GM18867 (cell line): ENCODE measurements at regions not wholly inside any gene's neighbourhood (a gene's known extent, or its start where the extent isn't known, plus 50 kb on each side); places are given as distances from the start of the nearest gene placed in this dataset.
"Not testable (repeated sequence)": the region's sequence is repeated elsewhere in the genome, so short reads cannot be mapped to it uniquely, and the experiment has no call there.

Source experiments
- ATAC-seq: cut with Tn5 transposase; IDR thresholded peaks from one replicate; pipeline ENCODE4 v1.9.1; 2021; ENCODE audit warnings: mild to moderate bottlenecking, moderate library complexity; ENCODE audit not compliant: unreplicated experiment

GRCh38 chr6:6412221-6412620, 91.8 kb upstream of the F13A1 start:
- no peak for ATAC-seq

GRCh38 chr6:6412700-6413099, 92.2 kb upstream of the F13A1 start:
- ATAC-seq = no peak

GRCh38 chr6:6414931-6415330, 94.5 kb upstream of the F13A1 start:
- no peak for ATAC-seq

GRCh38 chr6:6417475-6417874, 97.0 kb upstream of the F13A1 start:
- ATAC-seq = no peak

- no peak for ATAC-seq
Measured at GRCh38 chr6:6418421-6418820, 98.0 kb upstream of the F13A1 start.

- no peak for ATAC-seq
Measured at GRCh38 chr6:6420107-6420506, 99.6 kb upstream of the F13A1 start.

- ATAC-seq = no peak
Measured at GRCh38 chr6:6434151-6434550, 113.7 kb upstream of the F13A1 start.

- no peak for ATAC-seq
Measured at GRCh38 chr6:6434723-6435122, 114.3 kb upstream of the F13A1 start.

- ATAC-seq = no peak
Measured at GRCh38 chr6:6436366-6436765, 115.9 kb upstream of the F13A1 start.

GRCh38 chr6:6436946-6437345, 116.5 kb upstream of the F13A1 start:
- no peak for ATAC-seq

GRCh38 chr6:6438286-6438685, 117.8 kb upstream of the F13A1 start:
- no peak for ATAC-seq

- ATAC-seq = no peak
Measured at GRCh38 chr6:6439778-6440177, 119.3 kb upstream of the F13A1 start.

GRCh38 chr6:6452002-6452401, 131.5 kb upstream of the F13A1 start:
- ATAC-seq = no peak

GRCh38 chr6:6453186-6453585, 132.7 kb upstream of the F13A1 start:
- no peak for ATAC-seq

- no peak for ATAC-seq
Measured at GRCh38 chr6:6455272-6455671, 133.2 kb upstream of the LY86 start.

GRCh38 chr6:6458172-6458571, 130.3 kb upstream of the LY86 start:
- ATAC-seq = no peak

GRCh38 chr6:6459963-6460362, 128.6 kb upstream of the LY86 start:
- not testable (repeated sequence) for ATAC-seq

GRCh38 chr6:6460416-6460815, 128.1 kb upstream of the LY86 start:
- ATAC-seq = no peak

GRCh38 chr6:6461138-6461537, 127.4 kb upstream of the LY86 start:
- no peak for ATAC-seq

- ATAC-seq = peak; percentile 43
Measured at GRCh38 chr6:6466967-6467761, 121.4 kb upstream of the LY86 start.

GRCh38 chr6:6469074-6469473, 119.4 kb upstream of the LY86 start:
- no peak for ATAC-seq

- ATAC-seq = no peak
Measured at GRCh38 chr6:6470123-6470522, 118.4 kb upstream of the LY86 start.

- ATAC-seq = no peak
Measured at GRCh38 chr6:6471276-6471675, 117.2 kb upstream of the LY86 start.
